Right atrium auricular region (tissue), 2 donors: ENCODE measurements at regions not wholly inside any gene's neighbourhood (a gene's known extent, or its start where the extent isn't known, plus 50 kb on each side); places are given as distances from the start of the nearest gene placed in this dataset.
"Not testable (repeated sequence)": the region's sequence is repeated elsewhere in the genome, so short reads cannot be mapped to it uniquely, and the experiment has no call there.

ENCODE experiments used
- DNase-seq: peaks from one replicate; pipeline ENCODE4 v3.0.0-alpha.2; 2019; ENCODE audit warnings: low spot score
- H3K27ac ChIP-seq, 2 donors: fragments of 200-600 bp; sonication (generic); 1 replicate in 1 of 2; 2 replicates in 1 of 2; pipeline ENCODE4 v1.5.1; 2016 to 2019
- H3K27me3 ChIP-seq, 2 donors: fragments of 200-600 bp; sonication (generic); one replicate each; pipeline versions ENCODE4 v1.5.1 to v1.6.0; 2017 to 2019
- H3K36me3 ChIP-seq: fragments of 200-600 bp; sonication (generic); one replicate; pipeline ENCODE4 v1.5.1; 2016
- H3K4me1 ChIP-seq, 2 donors: fragments of 200-600 bp; sonication (generic); one replicate each; pipeline versions ENCODE4 v1.5.1 to v1.6.0; 2017 to 2019
- H3K4me3 ChIP-seq, 2 donors: fragments of 200-600 bp; sonication (generic); 1 replicate in 1 of 2; 2 replicates in 1 of 2; pipeline ENCODE4 v1.5.1; 2017 to 2019; ENCODE audit warnings: mild to moderate bottlenecking in 1 of 2, moderate library complexity in 1 of 2
- H3K9me3 ChIP-seq, 2 donors: fragments of 200-600 bp; sonication (generic); one replicate each; pipeline ENCODE4 v1.5.1; 2019

DNA sequence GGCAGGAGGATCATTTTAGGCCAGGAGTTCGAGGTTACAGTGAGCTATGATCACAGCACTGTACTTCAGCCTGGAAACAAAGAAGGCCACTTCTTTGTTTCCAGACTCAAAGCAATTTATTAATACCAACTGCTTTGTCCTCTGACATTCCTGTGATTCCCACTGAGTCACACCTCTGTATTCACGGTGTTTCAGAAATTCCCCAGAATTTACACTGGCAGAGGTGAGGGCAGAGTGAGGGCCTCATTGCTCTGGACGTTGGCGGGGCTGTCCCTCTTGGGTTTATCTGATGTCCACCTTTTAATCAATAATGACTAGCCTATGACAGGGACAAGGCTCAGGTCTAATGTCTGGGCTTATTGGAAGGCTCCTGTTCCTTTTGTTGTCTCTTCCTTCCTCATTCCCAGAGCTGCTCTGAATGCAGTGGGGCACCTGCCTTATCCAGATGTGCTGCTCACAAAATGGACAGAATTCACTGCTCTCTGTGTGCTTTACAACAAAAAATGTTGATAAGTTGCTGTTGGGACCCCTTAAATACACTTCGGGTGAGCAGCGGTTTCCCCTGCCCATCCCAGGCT, 160.1 kb downstream of the BCL2L11 start:
- not testable (repeated sequence) for DNase-seq, H3K4me3 ChIP-seq, H3K36me3 ChIP-seq, H3K27ac ChIP-seq, H3K27me3 ChIP-seq, H3K9me3 ChIP-seq, H3K4me1 ChIP-seq

DNA sequence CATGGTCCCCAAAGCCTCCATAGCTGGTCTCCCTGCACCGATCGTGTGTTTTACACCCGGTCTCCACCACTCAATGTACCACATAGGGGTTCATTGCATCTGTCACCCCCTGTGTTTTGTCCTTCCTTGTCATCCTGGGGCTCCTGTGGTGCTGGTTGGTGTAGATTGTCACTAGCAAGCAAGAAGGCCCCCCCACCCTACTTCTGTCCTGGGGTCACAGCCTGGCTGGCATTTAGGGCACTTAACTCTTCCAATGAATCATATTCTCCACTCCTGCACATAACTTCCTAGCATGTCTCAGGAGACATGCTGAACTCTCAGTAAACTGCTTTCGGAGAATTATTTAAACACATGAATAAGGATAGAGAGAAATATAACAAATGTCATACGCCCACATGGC, 161.4 kb downstream of the BCL2L11 start:
- H3K27me3 ChIP-seq, H3K36me3 ChIP-seq, H3K4me3 ChIP-seq, H3K27ac ChIP-seq, H3K4me1 ChIP-seq, DNase-seq, H3K9me3 ChIP-seq: not testable (repeated sequence)

DNA sequence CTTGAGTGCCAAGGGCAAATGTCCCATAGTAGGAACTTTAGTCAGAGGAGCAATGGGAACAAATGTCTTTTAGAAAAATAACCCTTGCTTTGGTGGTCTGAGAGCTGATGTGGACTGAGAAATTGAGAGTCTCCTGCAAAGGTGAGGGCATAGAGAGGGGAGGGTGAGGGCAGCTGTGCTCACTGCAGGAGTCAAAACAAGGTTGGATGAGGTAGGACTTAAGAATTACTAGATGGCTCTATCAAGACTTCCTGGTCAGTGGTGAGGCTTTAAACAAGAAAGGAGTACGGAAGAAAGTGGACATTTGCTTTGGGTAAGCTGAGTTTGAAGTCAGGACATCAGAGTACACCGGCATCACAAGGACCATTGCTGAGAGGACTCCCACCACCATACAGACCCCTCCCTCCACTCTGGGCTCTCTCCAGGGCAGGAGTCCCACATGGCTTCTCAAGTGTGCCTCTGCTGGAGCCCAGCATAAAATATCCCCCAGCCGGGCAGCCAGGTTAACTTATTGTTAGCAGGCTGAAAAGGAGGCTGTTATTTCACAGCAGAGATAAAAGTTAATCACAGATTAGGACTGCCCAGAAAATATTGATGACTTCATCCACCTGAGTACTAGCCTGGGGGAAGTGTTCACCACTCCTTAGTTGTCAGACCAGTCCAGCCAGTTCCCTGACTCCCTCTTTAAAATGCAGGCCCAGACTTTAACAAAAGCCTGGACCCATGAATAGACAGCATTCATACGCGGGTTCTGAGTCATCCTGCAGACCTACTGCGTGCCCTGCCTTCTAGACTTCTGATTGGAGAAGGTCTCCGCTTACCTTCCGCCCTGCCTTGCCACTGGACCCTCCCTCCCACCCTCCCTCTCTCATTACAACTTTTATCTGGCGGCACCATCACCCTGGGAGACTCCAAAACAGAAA, 167.2 kb downstream of the BCL2L11 start:
- H3K4me1 ChIP-seq, H3K4me3 ChIP-seq, H3K36me3 ChIP-seq, H3K27ac ChIP-seq, DNase-seq, H3K27me3 ChIP-seq, H3K9me3 ChIP-seq: not testable (repeated sequence)

DNA sequence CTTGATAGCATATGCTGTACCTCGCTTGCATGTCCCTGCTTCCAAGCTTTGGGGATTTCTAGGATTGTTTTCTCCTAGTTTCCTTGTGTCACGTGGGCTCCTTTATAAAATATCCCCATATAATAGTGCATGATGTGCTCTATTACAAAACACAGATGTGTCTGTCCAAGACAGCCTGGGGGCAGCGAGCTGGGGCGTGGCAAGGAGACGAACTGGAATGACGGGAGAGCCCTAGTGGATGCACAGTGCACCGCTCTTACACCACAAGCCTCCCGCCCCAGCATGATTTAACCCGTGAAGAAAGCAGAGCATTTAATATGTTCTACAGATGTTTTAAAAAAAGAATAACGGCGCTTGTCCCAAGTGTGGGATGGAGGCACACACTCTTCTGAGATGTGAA, 169.7 kb downstream of the BCL2L11 start:
- not testable (repeated sequence) for H3K36me3 ChIP-seq, H3K27ac ChIP-seq, DNase-seq, H3K4me3 ChIP-seq, H3K9me3 ChIP-seq, H3K4me1 ChIP-seq, H3K27me3 ChIP-seq

DNA sequence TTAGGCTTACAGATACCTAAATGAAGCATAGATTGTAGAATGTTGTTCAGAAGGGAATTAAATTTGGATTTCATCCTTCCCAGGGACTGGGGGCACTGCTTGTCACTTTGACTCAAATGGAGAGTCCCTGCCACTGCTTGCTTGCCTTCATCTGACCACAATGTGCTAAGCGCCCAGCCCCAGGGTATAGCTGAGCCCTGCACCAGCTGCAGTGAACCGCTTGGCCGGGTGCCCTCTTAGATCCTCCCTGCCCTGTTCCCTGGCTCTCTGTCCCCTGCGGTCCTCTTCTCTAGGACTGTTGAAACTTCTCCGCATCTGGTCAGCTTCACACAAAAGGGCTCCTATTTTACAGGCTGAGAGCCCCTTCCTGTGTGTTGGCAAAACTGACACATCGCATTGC, 170.9 kb downstream of the BCL2L11 start:
- H3K9me3 ChIP-seq, H3K27ac ChIP-seq, H3K27me3 ChIP-seq, H3K4me3 ChIP-seq, H3K36me3 ChIP-seq, DNase-seq, H3K4me1 ChIP-seq: not testable (repeated sequence)

DNA sequence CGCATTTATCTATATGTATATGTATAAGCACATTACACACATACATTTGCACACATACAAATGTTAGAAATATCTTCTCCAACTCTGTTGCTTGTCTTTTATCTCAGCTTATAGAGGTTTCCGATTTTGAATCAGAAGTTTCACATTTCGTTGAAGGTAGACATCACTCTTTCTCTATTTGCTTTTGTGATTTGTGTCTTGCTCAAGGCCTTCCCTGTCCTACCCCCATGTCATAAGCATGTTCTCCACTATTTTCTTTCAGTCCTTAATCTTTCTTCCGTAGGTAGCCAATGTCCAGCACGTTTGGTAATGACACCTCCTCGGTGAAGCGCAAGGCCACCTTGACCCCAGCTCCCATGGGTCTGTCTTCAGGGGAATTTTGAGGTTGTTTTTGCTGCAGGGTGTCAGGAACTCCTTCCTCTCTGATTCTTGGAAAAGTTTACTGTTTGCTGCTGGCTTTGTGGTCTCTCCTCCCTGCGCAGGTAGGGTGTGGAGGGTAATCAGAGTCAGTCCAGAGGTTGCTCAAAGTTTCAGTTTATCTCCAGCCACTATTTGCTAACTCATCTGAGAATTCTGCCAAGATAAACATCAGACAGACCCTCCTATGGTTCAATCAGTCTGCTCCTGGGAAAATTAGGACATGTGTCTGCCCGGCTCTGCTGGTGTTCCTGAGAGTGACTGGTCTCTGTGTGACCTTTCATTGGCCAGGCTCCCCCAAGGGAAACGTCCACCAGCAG, 171.7 kb downstream of the BCL2L11 start:
- H3K4me1 ChIP-seq, H3K36me3 ChIP-seq, H3K4me3 ChIP-seq, H3K27ac ChIP-seq, H3K9me3 ChIP-seq, H3K27me3 ChIP-seq, DNase-seq: not testable (repeated sequence)

DNA sequence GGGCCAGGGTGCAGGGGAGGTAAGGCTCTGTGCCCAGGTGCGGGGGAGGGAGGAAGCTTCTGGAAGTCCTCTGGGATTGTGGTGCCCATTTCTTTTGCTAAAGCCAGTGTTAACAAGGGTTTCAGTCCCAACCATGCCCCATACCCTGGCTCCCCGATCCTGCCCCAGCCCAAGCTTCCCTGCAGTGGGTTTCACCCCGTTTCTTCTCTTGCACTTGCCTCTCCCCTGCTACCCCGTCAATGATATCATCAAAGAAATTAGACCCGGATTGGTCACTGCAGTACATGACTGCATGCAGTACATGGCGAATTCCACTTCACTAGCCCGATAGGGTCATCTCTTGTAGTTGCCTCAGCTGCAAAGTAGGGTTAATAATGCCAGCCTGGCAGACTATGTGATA, 174.0 kb downstream of the BCL2L11 start:
- H3K36me3 ChIP-seq, DNase-seq, H3K9me3 ChIP-seq, H3K27me3 ChIP-seq, H3K4me3 ChIP-seq, H3K4me1 ChIP-seq, H3K27ac ChIP-seq: not testable (repeated sequence)

DNA sequence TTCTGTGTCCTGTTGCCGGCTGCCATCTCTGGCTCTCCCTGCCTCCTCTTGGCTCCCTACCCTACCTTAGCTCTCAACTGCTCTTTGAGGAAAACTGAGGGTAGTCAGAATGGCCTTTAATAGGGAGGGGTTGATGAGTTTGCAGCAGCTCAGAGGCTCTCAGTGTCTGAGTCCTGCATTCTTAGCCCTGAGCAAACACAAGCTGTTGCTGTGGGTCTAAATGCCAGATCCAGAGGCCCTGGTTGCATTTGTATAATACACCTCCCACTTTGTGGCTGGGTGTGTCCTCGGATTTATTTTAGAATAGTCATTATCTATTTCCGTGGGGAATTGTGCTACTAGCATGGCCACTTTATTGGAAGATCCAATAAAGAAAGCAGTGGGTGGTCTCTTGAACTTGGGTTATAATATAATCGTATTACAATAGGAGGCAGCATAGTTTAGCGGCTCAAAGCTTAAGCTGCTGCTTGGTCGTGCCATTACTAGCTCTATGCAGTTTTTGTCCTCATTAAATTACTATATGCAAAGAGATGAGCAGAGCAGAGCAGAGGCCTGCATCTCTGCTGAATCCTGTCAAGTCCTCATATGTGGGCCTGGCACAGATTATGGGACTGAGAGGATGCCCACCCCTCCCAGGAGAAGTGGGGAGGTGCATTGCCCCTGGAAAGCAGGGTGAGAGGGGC, 175.5 kb downstream of the BCL2L11 start:
- H3K27ac ChIP-seq, H3K4me1 ChIP-seq, H3K4me3 ChIP-seq, DNase-seq, H3K9me3 ChIP-seq, H3K36me3 ChIP-seq, H3K27me3 ChIP-seq: not testable (repeated sequence)

DNA sequence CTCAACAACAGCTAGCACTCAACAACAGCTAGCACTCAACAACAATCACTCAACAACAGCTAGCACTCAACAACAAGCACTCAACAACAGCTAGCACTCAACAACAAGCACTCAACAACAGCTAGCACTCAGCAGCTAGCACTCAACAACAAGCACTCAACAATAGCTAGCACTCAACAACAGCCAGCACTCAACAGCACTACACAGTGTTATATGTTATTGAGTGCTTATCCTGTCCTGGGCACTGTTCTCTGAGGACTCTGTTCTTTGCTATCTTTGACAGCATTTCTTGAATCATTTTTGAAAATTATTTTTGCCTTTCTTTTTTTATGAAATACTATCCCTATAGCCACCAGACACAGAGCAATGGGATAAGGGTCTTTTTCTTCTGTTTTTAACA, 176.4 kb downstream of the BCL2L11 start:
- H3K4me1 ChIP-seq, H3K27me3 ChIP-seq, H3K9me3 ChIP-seq, DNase-seq, H3K36me3 ChIP-seq, H3K4me3 ChIP-seq, H3K27ac ChIP-seq: not testable (repeated sequence)

DNA sequence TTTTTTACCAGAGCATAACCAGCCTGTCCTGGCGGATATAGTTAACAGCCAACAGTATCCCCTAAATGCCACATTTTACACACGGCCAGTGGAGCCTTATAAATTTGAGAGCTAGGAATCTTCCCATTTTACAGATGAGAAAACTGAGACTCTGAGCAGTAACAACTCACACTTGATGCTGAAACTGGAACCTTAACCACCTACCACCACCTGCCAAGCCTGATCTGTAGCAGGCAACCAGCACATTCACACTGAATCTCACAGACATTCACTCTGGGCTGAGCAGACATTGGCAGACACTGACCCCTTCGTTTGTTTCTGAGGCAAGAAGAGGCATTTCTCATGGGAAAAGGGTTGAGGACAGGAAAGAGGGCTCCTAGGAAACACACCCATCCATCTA, 178.2 kb downstream of the BCL2L11 start:
- H3K9me3 ChIP-seq, H3K27ac ChIP-seq, H3K36me3 ChIP-seq, DNase-seq, H3K27me3 ChIP-seq, H3K4me1 ChIP-seq, H3K4me3 ChIP-seq: not testable (repeated sequence)

DNA sequence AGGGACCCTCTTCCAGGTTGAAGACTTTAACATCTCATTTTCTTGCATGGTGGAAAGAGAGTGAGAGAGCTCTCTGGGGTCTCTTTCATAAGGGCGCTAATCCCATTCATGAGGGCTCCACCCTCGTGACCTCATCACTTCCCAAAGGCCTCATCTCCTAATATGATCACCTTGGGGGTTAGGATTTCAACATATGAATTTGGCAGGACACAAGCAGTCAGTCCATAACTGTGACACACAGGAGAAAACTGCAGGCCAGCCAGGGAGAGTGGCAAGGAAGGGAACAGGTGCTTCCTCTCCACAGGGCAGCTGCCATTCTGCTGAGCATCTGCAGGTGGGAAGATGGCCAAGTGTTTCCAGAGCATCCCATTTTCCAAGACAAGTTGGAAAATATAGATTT, 178.9 kb downstream of the BCL2L11 start:
- H3K4me3 ChIP-seq, DNase-seq, H3K27me3 ChIP-seq, H3K9me3 ChIP-seq, H3K4me1 ChIP-seq, H3K27ac ChIP-seq, H3K36me3 ChIP-seq: not testable (repeated sequence)

DNA sequence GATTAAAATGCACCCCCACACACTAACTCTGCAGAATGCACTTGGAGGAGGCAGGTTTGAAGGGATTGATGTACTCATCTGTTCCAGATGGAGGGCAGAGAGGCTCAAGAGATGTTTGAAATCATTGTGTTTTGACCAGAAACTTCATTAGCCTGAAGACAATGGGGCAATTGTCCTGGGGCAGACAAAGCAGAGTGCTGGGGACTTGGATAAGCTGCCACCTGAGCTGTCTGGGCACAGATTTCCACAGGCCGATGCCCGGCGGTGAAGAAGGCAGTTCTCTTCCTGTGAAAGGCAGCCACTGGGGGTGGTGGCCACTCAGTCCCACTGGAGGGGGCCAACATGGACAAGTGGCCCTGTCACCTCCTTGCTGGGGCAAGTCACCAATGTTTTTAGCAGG, 181.0 kb downstream of the BCL2L11 start:
- H3K4me1 ChIP-seq, H3K27me3 ChIP-seq, H3K36me3 ChIP-seq, H3K9me3 ChIP-seq, DNase-seq, H3K4me3 ChIP-seq, H3K27ac ChIP-seq: not testable (repeated sequence)

DNA sequence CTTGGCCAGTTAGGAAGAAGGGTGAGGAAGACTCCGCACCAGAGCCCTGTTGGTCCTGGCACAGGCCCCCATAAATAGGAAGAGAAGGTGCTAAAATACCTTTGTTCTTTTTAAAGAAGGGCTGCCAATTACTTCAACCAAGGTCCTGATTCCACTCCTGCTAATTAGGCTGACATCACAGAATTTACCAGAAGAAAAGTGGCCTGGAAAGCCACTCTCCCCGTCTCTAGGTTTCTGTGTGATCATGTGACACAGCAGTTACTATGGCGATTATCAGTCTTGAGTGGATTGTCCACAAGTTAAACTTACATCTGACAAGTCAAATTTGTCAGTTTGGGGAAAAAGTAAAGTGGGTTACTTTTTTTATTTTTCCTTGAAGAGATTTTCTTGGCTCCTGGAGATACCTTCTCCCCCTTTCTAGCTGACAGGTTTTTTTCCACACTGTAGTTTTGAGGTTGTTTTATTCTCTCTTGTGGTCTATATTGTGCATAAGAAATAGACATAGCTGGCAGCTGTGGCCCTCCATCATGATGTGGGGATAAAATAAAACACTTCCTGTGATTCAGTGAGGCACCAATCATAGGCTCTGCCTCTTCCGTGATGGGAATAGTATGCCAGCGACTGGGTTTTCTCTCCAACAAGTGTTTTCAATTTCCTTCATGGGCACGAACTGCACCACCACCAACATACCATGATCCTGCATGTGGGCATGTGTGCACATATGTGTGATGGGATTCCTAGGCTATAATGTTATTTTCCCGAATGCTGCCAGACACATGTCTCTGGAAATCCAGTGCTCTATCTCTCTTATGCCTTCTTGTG, 181.9 kb downstream of the BCL2L11 start:
- H3K4me3 ChIP-seq, H3K9me3 ChIP-seq, H3K4me1 ChIP-seq, H3K27ac ChIP-seq, DNase-seq, H3K36me3 ChIP-seq, H3K27me3 ChIP-seq: not testable (repeated sequence)

DNA sequence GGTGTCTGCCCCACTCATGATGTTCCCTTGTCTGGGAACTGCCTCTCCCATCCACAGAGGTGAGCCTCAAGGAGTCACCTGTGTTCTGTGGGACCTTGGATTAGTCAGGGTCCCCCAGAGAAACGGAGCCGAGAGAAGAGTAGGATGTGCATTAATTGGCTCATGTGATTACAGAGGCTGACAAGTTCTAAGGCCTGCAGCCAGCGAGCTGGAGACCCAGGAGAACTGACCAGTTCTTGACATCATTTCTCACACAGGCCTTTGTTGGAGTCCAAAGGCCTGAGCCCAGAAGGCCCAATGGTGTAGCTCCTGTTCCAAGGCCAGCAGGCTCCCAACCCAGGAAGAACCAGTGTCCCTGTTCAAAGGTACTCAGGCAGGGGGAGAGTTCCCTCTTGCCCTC, 186.6 kb downstream of the BCL2L11 start:
- not testable (repeated sequence) for H3K4me3 ChIP-seq, H3K36me3 ChIP-seq, H3K27ac ChIP-seq, H3K4me1 ChIP-seq, H3K9me3 ChIP-seq, DNase-seq, H3K27me3 ChIP-seq
